Kidney (tissue), 13 donors: ENCODE measurements at regions not wholly inside any gene's neighbourhood (a gene's known extent, or its start where the extent isn't known, plus 50 kb on each side); places are given as distances from the start of the nearest gene placed in this dataset.

Experiments
- DNase-seq, 5 donors: peaks; one replicate each; pipeline ENCODE4 v3.0.0-alpha.2; 2013 to 2020
- FAIRE-seq: peaks from 2 replicates; lab custom pipeline; 2012; peaks lifted over from hg19 to GRCh38; lab: Jason Lieb, UNC
- H3K27ac ChIP-seq, 2 donors: one replicate each; pipeline ENCODE4 v1.7.0; 2013; ENCODE audit warnings: low read depth in 2 of 2, low read length in 2 of 2, inconsistent platforms in 1 of 2
- H3K27me3 ChIP-seq: one replicate; pipeline ENCODE4 v1.7.1; 2013; ENCODE audit warnings: low read length, inconsistent platforms; ENCODE audit not compliant: control insufficient read depth, insufficient read depth
- H3K36me3 ChIP-seq, 3 donors: one replicate each; pipeline versions ENCODE4 v1.7.0 to v1.7.1; 2013; ENCODE audit warnings: low read length in 3 of 3, control low read depth in 1 of 3, inconsistent platforms in 1 of 3; ENCODE audit not compliant: insufficient read depth in 3 of 3, control insufficient read depth in 2 of 3
- H3K4me1 ChIP-seq, 3 donors: one replicate each; pipeline versions ENCODE4 v1.7.0 to v1.7.1; 2013; ENCODE audit warnings: low read length in 3 of 3, inconsistent platforms in 1 of 3, low read depth in 1 of 3; ENCODE audit not compliant: control insufficient read depth in 2 of 3, insufficient read depth in 2 of 3
- H3K4me3 ChIP-seq, 3 donors: one replicate each; pipeline versions ENCODE4 v1.7.0 to v1.8.1; 2013; ENCODE audit warnings: low read length in 3 of 3, control low read depth in 1 of 3, inconsistent platforms in 1 of 3
- H3K9ac ChIP-seq, 3 donors: one replicate each; pipeline versions ENCODE4 v1.7.0 to v1.7.1; 2013; ENCODE audit warnings: low read length in 3 of 3, control low read depth in 1 of 3, inconsistent platforms in 1 of 3
- H3K9me3 ChIP-seq, 3 donors: one replicate each; pipeline versions ENCODE4 v1.7.0 to v1.7.1; 2013; ENCODE audit warnings: low read length in 3 of 3, control low read depth in 1 of 3, inconsistent platforms in 1 of 3; ENCODE audit not compliant: control insufficient read depth in 2 of 3, insufficient read depth in 1 of 3
- intact Hi-C: fragments of 100-400 bp; cut with DNase I; formaldehyde crosslinking; loops from one replicate; pipeline ENCODE4 v1.11.1; 2022
- TF ChIP-seq, protein P1 (sequence below): IDR thresholded peaks from 3 replicates; pipeline ENCODE4 v1.5.1; 2012; ENCODE audit warnings: mild to moderate bottlenecking, moderate library complexity, borderline replicate concordance; ENCODE audit not compliant: insufficient read depth; ENCODE audit errors: extremely low read depth
- donor health status: control.
- donor health status: control.
- donor health status: control.
- donor health status: control.
- donor health status: control.
- donor health status: DM: yes; HTN: yes; CAD: no.
- donor health status: Normal renal cell carcinoma (clear cell type).

DNA sequence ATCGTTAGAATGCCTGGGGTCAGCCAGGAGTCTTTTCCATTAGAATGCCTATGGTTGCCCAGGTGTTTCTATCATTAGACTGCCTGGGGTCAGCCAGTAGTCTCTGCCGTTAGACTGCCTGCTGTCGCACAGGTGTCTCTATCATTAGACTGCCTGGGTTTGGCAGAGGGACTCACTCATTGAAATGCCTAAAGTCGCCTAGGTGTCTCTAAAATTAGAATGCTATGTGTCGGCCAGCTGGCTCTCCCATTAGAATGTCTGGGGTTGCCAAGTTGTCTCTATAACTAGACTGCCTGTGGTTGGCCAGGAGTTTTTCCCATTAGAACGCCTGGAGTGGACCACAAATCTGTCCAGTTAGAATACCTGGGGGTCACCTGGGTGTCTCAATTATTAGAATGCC lies 2266.5 kb downstream of the TP53TG3F start:
- Histone ChIP-seq H3K9me3 (peaks cover 0 to 13% (median 0%) of the 10 kb centered on the region in 3 donors), H3K27me3 (no peaks in the 10 kb centered on the region), H3K27ac (no peak overlapping the region), H3K4me3 (no peak overlapping the region), H3K4me1 (no peaks in the 10 kb centered on the region), H3K36me3 (no peaks in the 10 kb centered on the region), H3K9ac (no peak overlapping the region)
- no peak for DNase-seq
- TF ChIP-seq, protein P1, sequence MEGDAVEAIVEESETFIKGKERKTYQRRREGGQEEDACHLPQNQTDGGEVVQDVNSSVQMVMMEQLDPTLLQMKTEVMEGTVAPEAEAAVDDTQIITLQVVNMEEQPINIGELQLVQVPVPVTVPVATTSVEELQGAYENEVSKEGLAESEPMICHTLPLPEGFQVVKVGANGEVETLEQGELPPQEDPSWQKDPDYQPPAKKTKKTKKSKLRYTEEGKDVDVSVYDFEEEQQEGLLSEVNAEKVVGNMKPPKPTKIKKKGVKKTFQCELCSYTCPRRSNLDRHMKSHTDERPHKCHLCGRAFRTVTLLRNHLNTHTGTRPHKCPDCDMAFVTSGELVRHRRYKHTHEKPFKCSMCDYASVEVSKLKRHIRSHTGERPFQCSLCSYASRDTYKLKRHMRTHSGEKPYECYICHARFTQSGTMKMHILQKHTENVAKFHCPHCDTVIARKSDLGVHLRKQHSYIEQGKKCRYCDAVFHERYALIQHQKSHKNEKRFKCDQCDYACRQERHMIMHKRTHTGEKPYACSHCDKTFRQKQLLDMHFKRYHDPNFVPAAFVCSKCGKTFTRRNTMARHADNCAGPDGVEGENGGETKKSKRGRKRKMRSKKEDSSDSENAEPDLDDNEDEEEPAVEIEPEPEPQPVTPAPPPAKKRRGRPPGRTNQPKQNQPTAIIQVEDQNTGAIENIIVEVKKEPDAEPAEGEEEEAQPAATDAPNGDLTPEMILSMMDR = no peak
- intact Hi-C loops = no loop called here
- FAIRE-seq = no peak

DNA sequence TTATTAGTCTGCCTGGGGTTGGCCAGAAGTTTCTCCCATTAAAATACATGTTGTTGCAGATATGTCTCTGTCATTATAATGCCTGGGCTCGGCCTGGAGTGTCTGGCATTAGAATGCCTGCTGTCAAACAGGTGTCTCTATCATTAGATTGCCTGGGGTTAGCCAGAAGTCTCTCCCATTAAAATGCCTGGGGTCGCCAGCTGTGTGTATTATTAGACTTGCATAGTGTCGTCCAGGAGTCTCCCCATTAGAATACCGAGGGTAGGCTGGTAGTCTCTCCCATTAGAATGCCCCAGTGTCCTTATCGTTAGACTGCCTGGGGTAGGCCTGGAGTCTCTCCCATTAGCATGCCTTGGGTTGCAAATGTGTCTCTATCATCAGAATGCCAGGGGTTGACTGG lies 2270.8 kb downstream of the TP53TG3F start:
- FAIRE-seq = no peak
- Histone ChIP-seq H3K4me3 (no peak overlapping the region), H3K27ac (no peak overlapping the region), H3K27me3 (no peaks in the 10 kb centered on the region), H3K4me1 (no peaks in the 10 kb centered on the region), H3K9me3 (peaks cover 0 to 10% (median 0%) of the 10 kb centered on the region in 3 donors), H3K9ac (no peak overlapping the region), H3K36me3 (no peaks in the 10 kb centered on the region)
- intact Hi-C loops = no loop called here
- DNase-seq = no peak
- TF ChIP-seq, protein P1 = no peak

DNA sequence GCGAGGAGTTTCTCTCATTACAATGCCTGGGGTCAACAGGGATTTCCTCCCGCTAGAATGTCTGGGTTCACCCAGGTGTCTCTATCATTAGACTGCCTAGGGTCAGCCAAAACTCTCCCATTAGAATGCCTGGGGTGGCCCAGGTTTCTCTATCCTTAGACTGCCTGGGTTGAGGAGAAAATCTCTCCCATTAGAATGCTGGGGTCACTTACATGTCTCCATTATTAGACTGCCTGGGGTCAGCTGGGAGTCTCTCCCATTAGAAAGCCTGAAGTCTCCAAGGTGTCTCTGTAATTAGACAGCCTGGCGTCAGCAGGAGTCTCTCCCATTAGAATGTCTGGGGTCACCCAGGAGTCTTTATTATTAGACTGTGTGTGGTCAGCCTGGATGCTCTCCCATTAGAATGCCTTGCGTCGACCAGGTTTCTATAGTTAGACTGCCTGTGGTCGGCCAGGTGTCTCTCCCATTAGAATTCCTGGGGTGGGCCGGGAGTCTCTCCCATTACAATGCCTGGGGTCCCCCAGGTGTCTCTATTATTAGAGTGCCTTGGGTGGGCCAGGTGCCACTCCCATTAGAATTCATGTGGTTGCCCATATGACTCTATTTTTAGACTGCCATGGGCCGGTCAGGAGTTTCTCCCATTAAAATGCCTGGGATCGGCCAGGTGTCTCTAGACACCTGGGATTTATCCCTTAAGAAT lies 2272.1 kb downstream of the TP53TG3F start:
- FAIRE-seq (no peak), DNase-seq (no peak)
- intact Hi-C loops = no loop called here
- H3K4me1 ChIP-seq = no peaks in the 10 kb centered on the region
- H3K36me3 ChIP-seq = no peaks in the 10 kb centered on the region
- H3K9me3 ChIP-seq = peaks cover 0 to 5% (median 0%) of the 10 kb centered on the region in 3 donors
- TF ChIP-seq, protein P1 = no peak
- no peak overlapping the region for H3K4me3 ChIP-seq
- H3K27ac ChIP-seq = no peak overlapping the region
- no peak overlapping the region for H3K9ac ChIP-seq
- H3K27me3 ChIP-seq = no peaks in the 10 kb centered on the region
